Stimulated activated CD8-positive, alpha-beta memory T cell treated with anti-CD3 and anti-CD28 coated beads, Interleukin-7, amount 100 ng/mL, for 48 hours (primary cell): ENCODE measurements at regions not wholly inside any gene's neighbourhood (a gene's known extent, or its start where the extent isn't known, plus 50 kb on each side); places are given as distances from the start of the nearest gene placed in this dataset.

Experiments
- DNase-seq, 2 donors: peaks; one replicate each; pipeline ENCODE4 v3.0.0-alpha.2; 2020; ENCODE audit warnings: low read depth in 1 of 2; ENCODE audit errors: extremely low read depth in 1 of 2

GRCh38 chr9:88784960-88785359, 206.3 kb upstream of the S1PR3 start:
- no peak for DNase-seq

- no peak for DNase-seq
Measured at GRCh38 chr9:88786291-88787079, 204.8 kb upstream of the S1PR3 start.

- DNase-seq, result no peak
Measured at GRCh38 chr9:88789785-88790184, 201.5 kb upstream of the S1PR3 start.

GRCh38 chr9:88791105-88791805, 200.0 kb upstream of the S1PR3 start:
- DNase-seq, result no peak

- no peak for DNase-seq
Measured at GRCh38 chr9:88792502-88792901, 198.8 kb upstream of the S1PR3 start.

GRCh38 chr9:88794100-88794499, 197.2 kb upstream of the S1PR3 start:
- DNase-seq, result no peak

- DNase-seq, result no peak
Measured at GRCh38 chr9:88796947-88797346, 194.3 kb upstream of the S1PR3 start.

- no peak for DNase-seq
Measured at GRCh38 chr9:88798476-88798875, 192.8 kb upstream of the S1PR3 start.

- no peak for DNase-seq
Measured at GRCh38 chr9:88799541-88800328, 191.5 kb upstream of the S1PR3 start.

- no peak for DNase-seq
Measured at GRCh38 chr9:88800329-88800682, 191.0 kb upstream of the S1PR3 start.

GRCh38 chr9:88801214-88801796, 190.0 kb upstream of the S1PR3 start:
- no peak for DNase-seq

- DNase-seq, result no peak
Measured at GRCh38 chr9:88802533-88802932, 188.7 kb upstream of the S1PR3 start.

GRCh38 chr9:88803546-88804253, 187.6 kb upstream of the S1PR3 start:
- DNase-seq, result no peak

- DNase-seq, result no peak
Measured at GRCh38 chr9:88804254-88804596, 187.0 kb upstream of the S1PR3 start.

GRCh38 chr9:88805217-88805943, 185.9 kb upstream of the S1PR3 start:
- DNase-seq, result no peak

- no peak for DNase-seq
Measured at GRCh38 chr9:88807426-88807825, 183.8 kb upstream of the S1PR3 start.

GRCh38 chr9:88808019-88808656, 183.1 kb upstream of the S1PR3 start:
- DNase-seq, result no peak

- no peak for DNase-seq
Measured at GRCh38 chr9:88808761-88809354, 182.4 kb upstream of the S1PR3 start.
